ENCODE measurements at regions not wholly inside any gene's neighbourhood (a gene's known extent, or its start where the extent isn't known, plus 50 kb on each side); places are given as distances from the start of the nearest gene placed in this dataset.

DNA sequence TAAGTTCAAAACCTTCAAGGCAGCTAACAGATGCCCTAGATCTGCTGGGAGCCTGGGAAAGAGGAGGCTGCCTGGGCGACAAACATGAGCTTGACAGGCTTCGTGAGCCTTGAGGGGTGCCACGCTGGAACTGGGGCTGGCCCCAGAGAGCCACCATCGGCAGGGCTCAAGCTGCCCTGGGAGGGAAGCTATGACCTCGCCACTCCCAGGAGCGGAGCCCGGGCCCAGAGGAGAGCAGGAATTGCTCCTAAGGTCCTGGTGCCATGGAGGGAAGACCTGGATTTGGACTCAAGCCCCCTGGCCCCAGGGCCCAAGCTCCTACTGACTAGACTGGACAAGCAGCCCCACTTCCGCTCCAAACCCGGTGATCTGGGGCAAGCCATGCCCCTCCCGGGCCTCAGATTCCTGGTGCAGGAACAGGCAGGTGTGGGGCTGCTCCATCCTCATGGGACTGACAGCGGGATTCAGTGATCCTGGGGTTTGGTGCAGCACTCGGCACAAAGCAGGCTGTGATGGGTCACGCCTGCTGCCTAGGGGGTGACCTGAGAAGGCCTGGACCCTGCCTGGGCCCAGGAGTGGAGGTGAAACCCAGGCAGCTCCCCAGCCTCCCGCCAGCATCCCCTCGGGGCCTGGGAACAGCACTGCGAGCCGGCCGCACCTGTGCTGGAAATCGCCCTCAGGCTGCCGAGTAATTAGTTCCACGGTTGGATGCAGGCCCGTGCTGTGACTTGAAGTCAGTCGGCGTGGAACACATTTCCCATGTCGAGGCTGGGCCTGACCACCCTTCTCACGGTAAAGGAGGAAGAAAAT is 246.9 kb downstream of the NDUFA10 start:
- H3K9ac ChIP-seq (ENCODE audit: low read depth in 1 of 2, low read length in 2 of 2) = no peak overlapping the region
- peaks cover 0 to 4% (median 3%) of the 10 kb centered on the region in 4 donors for H3K9me3 ChIP-seq (ENCODE audit: control insufficient read depth in 4 of 4, low read length in 3 of 4)
- no peak for DNase-seq (ENCODE audit: low spot score)
- no peak overlapping the region for H3K4me3 ChIP-seq (ENCODE audit: low read depth in 1 of 3, low read length in 3 of 3)
- no peaks in the 10 kb centered on the region for H3K36me3 ChIP-seq (ENCODE audit: control insufficient read depth in 4 of 4, insufficient read depth in 3 of 4, low read depth in 1 of 4, low read length in 3 of 4)
- WGBS = 93% methylated on average over 26 of the region's 26 CpGs
- H3K27me3 ChIP-seq (ENCODE audit: control insufficient read depth in 4 of 4, insufficient read depth in 4 of 4, low read length in 3 of 4) = no peaks in the 10 kb centered on the region
- no peaks in the 10 kb centered on the region for H3K4me1 ChIP-seq (ENCODE audit: control insufficient read depth in 4 of 4, insufficient read depth in 4 of 4, low read length in 3 of 4)
- H3K27ac ChIP-seq (ENCODE audit: low read depth in 1 of 2, low read length in 2 of 2) = no peak overlapping the region
- TF ChIP-seq, protein P1, sequence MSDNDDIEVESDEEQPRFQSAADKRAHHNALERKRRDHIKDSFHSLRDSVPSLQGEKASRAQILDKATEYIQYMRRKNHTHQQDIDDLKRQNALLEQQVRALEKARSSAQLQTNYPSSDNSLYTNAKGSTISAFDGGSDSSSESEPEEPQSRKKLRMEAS (IDR thresholded peaks at IDR 0.05) = no peak
- TF ChIP-seq NR2F2 (IDR thresholded peaks at IDR 0.05) = no peak
- TF ChIP-seq, protein P2, sequence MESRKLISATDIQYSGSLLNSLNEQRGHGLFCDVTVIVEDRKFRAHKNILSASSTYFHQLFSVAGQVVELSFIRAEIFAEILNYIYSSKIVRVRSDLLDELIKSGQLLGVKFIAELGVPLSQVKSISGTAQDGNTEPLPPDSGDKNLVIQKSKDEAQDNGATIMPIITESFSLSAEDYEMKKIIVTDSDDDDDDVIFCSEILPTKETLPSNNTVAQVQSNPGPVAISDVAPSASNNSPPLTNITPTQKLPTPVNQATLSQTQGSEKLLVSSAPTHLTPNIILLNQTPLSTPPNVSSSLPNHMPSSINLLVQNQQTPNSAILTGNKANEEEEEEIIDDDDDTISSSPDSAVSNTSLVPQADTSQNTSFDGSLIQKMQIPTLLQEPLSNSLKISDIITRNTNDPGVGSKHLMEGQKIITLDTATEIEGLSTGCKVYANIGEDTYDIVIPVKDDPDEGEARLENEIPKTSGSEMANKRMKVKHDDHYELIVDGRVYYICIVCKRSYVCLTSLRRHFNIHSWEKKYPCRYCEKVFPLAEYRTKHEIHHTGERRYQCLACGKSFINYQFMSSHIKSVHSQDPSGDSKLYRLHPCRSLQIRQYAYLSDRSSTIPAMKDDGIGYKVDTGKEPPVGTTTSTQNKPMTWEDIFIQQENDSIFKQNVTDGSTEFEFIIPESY (IDR thresholded peaks at IDR 0.05) = no peak
- TF ChIP-seq EGR1 (IDR thresholded peaks at IDR 0.05; ENCODE audit: low read depth in 2 of 2) = no peak
- no peak for TF ChIP-seq FOXA2 (IDR thresholded peaks at IDR 0.05)
- TF ChIP-seq HNF4A (conservative IDR thresholded peaks at IDR 0.05) = no peak
- TF ChIP-seq SP1 (IDR thresholded peaks at IDR 0.05) = no peak
- no peak for TF ChIP-seq YY1 (IDR thresholded peaks at IDR 0.05)
- TF ChIP-seq, protein P3, sequence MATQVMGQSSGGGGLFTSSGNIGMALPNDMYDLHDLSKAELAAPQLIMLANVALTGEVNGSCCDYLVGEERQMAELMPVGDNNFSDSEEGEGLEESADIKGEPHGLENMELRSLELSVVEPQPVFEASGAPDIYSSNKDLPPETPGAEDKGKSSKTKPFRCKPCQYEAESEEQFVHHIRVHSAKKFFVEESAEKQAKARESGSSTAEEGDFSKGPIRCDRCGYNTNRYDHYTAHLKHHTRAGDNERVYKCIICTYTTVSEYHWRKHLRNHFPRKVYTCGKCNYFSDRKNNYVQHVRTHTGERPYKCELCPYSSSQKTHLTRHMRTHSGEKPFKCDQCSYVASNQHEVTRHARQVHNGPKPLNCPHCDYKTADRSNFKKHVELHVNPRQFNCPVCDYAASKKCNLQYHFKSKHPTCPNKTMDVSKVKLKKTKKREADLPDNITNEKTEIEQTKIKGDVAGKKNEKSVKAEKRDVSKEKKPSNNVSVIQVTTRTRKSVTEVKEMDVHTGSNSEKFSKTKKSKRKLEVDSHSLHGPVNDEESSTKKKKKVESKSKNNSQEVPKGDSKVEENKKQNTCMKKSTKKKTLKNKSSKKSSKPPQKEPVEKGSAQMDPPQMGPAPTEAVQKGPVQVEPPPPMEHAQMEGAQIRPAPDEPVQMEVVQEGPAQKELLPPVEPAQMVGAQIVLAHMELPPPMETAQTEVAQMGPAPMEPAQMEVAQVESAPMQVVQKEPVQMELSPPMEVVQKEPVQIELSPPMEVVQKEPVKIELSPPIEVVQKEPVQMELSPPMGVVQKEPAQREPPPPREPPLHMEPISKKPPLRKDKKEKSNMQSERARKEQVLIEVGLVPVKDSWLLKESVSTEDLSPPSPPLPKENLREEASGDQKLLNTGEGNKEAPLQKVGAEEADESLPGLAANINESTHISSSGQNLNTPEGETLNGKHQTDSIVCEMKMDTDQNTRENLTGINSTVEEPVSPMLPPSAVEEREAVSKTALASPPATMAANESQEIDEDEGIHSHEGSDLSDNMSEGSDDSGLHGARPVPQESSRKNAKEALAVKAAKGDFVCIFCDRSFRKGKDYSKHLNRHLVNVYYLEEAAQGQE (IDR thresholded peaks at IDR 0.05) = no peak
- no peak for TF ChIP-seq FOXA1 (IDR thresholded peaks at IDR 0.05)
- TF ChIP-seq TAF1 (conservative IDR thresholded peaks at IDR 0.05) = no peak
- TF ChIP-seq GABPA (IDR thresholded peaks at IDR 0.05 in 1 of 2, conservative IDR thresholded peaks at IDR 0.05 in 1 of 2) = no peak
- no peak for TF ChIP-seq RAD21 (IDR thresholded peaks at IDR 0.05)
- no peak for TF ChIP-seq HNF4G (IDR thresholded peaks at IDR 0.05)
- no peak for TF ChIP-seq RXRA (IDR thresholded peaks at IDR 0.05)

DNA sequence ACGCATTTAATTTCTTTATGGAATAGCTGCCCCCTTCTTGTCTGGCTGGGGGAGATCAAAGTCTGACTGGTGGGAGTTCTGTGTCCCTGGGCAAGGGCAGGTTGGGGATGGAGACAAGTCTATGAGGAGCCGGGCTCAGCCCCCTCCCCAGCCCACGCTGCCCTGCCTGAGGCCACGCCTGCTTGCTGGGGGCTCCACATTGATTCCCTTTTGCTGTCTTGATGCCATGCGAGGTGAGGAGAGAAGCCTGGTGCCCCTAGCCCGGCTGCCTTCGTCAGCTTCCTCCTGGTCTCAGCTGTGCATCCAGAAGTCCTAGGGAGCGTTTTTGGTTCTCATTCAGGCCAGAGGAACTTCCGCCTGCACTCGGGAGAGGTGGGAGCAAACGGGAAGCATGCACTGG is 247.9 kb downstream of the NDUFA10 start:
- no peak for TF ChIP-seq JUND (IDR thresholded peaks at IDR 0.05)
- TF ChIP-seq SP1 (IDR thresholded peaks at IDR 0.05) = no peak
- TF ChIP-seq, protein P2 (IDR thresholded peaks at IDR 0.05) = no peak
- Histone ChIP-seq H3K4me3 (ENCODE audit: low read depth in 1 of 3, low read length in 3 of 3) (no peak overlapping the region), H3K9me3 (ENCODE audit: control insufficient read depth in 4 of 4, low read length in 3 of 4) (peaks cover 0 to 8% (median 3%) of the 10 kb centered on the region in 4 donors), H3K9ac (ENCODE audit: low read depth in 1 of 2, low read length in 2 of 2) (no peak overlapping the region), H3K27me3 (ENCODE audit: control insufficient read depth in 4 of 4, insufficient read depth in 4 of 4, low read length in 3 of 4) (no peaks in the 10 kb centered on the region), H3K36me3 (ENCODE audit: control insufficient read depth in 4 of 4, insufficient read depth in 3 of 4, low read depth in 1 of 4, low read length in 3 of 4) (no peaks in the 10 kb centered on the region), H3K27ac (ENCODE audit: low read depth in 1 of 2, low read length in 2 of 2) (no peak overlapping the region), H3K4me1 (ENCODE audit: control insufficient read depth in 4 of 4, insufficient read depth in 4 of 4, low read length in 3 of 4) (no peaks in the 10 kb centered on the region)
- DNase-seq (ENCODE audit: low spot score) = no peak
- WGBS = 81% methylated on average over 11 of the region's 11 CpGs

Measured in liver (tissue), 7 donors.